GM12878 (cell line): ENCODE measurements at regions not wholly inside any gene's neighbourhood (a gene's known extent, or its start where the extent isn't known, plus 50 kb on each side); places are given as distances from the start of the nearest gene placed in this dataset.

ENCODE experiments used
- ATAC-seq: fragments of 200-7000 bp; cut with Tn5 transposase; 3 replicates; pipeline ENCODE4 v1.9.1; 2020; ENCODE audit warnings: mild to moderate bottlenecking, moderate library complexity
- BruUV-seq: library from RNA; stranded (reverse); fragments of 400-500 nt; replicated peaks from 2 replicates; lab custom pipeline; 2021; lab: Mats Ljungman, UMichigan
- CTCF ChIA-PET: fragments of 300-600 bp; sonication (Branson Sonifier 250); formaldehyde crosslinking; extraction: SDS; loops from one replicate; lab custom pipeline; 2021; ENCODE audit warnings: inconsistent platforms; lab: Yijun Ruan, JAX
- POLR2A ChIA-PET: fragments of 350-600 bp; formaldehyde crosslinking; extraction: SDS; loops from one replicate; lab custom pipeline; 2021; ENCODE audit warnings: inconsistent platforms; lab: Charles Lee
- RAD21 ChIA-PET: fragments of 300-600 bp; sonication (Branson Sonifier 250); formaldehyde crosslinking; loops from one replicate; lab custom pipeline; 2023; ENCODE audit warnings: antibody characterized with exemption; ENCODE audit not compliant: unreplicated experiment; lab: Charles Lee
- SMC1A ChIA-PET: fragments of 300-600 bp; sonication (Branson Sonifier 250); formaldehyde crosslinking; loops from one replicate; lab custom pipeline; 2023; ENCODE audit not compliant: unreplicated experiment, uncharacterized antibody; lab: Charles Lee
- DNase-seq: peaks from one replicate; pipeline ENCODE4 v3.0.0-alpha.2; 2011; ENCODE audit warnings: low read depth, low spot score
- FAIRE-seq: peaks from 3 replicates; lab custom pipeline; 2011; peaks lifted over from hg19 to GRCh38; lab: Jason Lieb, UNC
- H2AFZ ChIP-seq: 2 replicates; pipeline ENCODE4 v1.6.0; 2011; ENCODE audit warnings: low read depth, low read length, control low read depth; ENCODE audit not compliant: control insufficient read depth
- H3K27ac ChIP-seq: 2 replicates; pipeline ENCODE4 v1.5.1; 2011; ENCODE audit warnings: control low read depth; ENCODE audit not compliant: control insufficient read depth, insufficient read depth
- H3K27me3 ChIP-seq, 2 experiments: replicated peaks in 1 of 2; 2 replicates each; pipeline versions ENCODE4 v1.6.0 to v1.6.1; 2011; ENCODE audit warnings: low read length in 1 of 2; ENCODE audit not compliant: control insufficient read depth in 2 of 2, insufficient read depth in 2 of 2
- H3K36me3 ChIP-seq, 2 experiments: 2 replicates each; pipeline ENCODE4 v1.5.1; 2011; ENCODE audit warnings: low read length in 1 of 2; ENCODE audit not compliant: control insufficient read depth in 2 of 2, insufficient read depth in 2 of 2
- H3K4me1 ChIP-seq: 2 replicates; pipeline ENCODE4 v1.6.1; 2011; ENCODE audit warnings: mild to moderate bottlenecking, low read length, moderate library complexity, mixed read lengths; ENCODE audit not compliant: control insufficient read depth, insufficient read depth
- H3K4me2 ChIP-seq: 2 replicates; pipeline ENCODE4 v1.6.0; 2011; ENCODE audit warnings: control low read depth; ENCODE audit not compliant: control insufficient read depth, insufficient read depth
- H3K4me3 ChIP-seq: fragments of 200-600 bp; sonication (generic); 2 replicates; pipeline ENCODE4 v1.5.1; 2016
- H3K79me2 ChIP-seq: 2 replicates; pipeline ENCODE4 v1.6.0; 2011; ENCODE audit warnings: low read length; ENCODE audit not compliant: control insufficient read depth, insufficient read depth
- H3K9ac ChIP-seq: 2 replicates; pipeline ENCODE4 v1.8.0; 2011; ENCODE audit warnings: low read length, control low read depth, mixed read lengths; ENCODE audit not compliant: control insufficient read depth, insufficient read depth
- H3K9me3 ChIP-seq: replicated peaks from 3 replicates; pipeline ENCODE4 v1.5.1; 2011; ENCODE audit warnings: mild to moderate bottlenecking, low read length; ENCODE audit not compliant: control insufficient read depth, insufficient read depth
- H4K20me1 ChIP-seq: 2 replicates; pipeline ENCODE4 v1.6.0; 2011; ENCODE audit not compliant: control insufficient read depth, insufficient read depth
- CHD4 ChIP-seq: fragments of 200-600 bp; sonication (generic); IDR thresholded peaks from 2 replicates; pipeline ENCODE4 v1.6.1; 2016; ENCODE audit warnings: mild to moderate bottlenecking
- IRF4 ChIP-seq: IDR thresholded peaks from 2 replicates; pipeline ENCODE4 v1.6.1; 2011; ENCODE audit warnings: low read depth, low read length
- MTA2 ChIP-seq: fragments of 450-650 bp; IDR thresholded peaks from 2 replicates; pipeline ENCODE4 v1.6.1; 2016; ENCODE audit warnings: low read depth, mild to moderate bottlenecking, moderate library complexity
- MXI1 ChIP-seq: fragments of 150-350 bp; IDR thresholded peaks from 2 replicates; pipeline ENCODE4 v1.6.1; 2011; ENCODE audit warnings: low read depth, mild to moderate bottlenecking, inconsistent platforms, low read length, improper control_type of control experiment
- NFYA ChIP-seq: IDR thresholded peaks from 2 replicates; pipeline ENCODE4 v1.6.1; 2011; ENCODE audit warnings: low read depth, mild to moderate bottlenecking, low read length, improper control_type of control experiment, borderline replicate concordance
- NR2F1 ChIP-seq: fragments of 450-650 bp; conservative IDR thresholded peaks from 2 replicates; pipeline ENCODE4 v1.6.1; 2017; ENCODE audit warnings: mild to moderate bottlenecking
- RUNX3 ChIP-seq: IDR thresholded peaks from 2 replicates; pipeline ENCODE4 v1.6.1; 2012; ENCODE audit warnings: low read length, inconsistent platforms
- SMAD1 ChIP-seq: fragments of 450-650 bp; IDR thresholded peaks from 2 replicates; pipeline ENCODE4 v1.6.1; 2018; ENCODE audit warnings: mild to moderate bottlenecking, low read depth; ENCODE audit not compliant: partially characterized antibody
- SUPT20H ChIP-seq: IDR thresholded peaks from 2 replicates; pipeline ENCODE4 v1.6.1; 2011; ENCODE audit warnings: low read depth, mild to moderate bottlenecking, low read length, moderate library complexity, borderline replicate concordance; ENCODE audit not compliant: control insufficient read depth
- TCF12 ChIP-seq: IDR thresholded peaks from 2 replicates; pipeline ENCODE4 v1.6.1; 2011; ENCODE audit warnings: low read depth, mild to moderate bottlenecking, low read length
- YY1 ChIP-seq: IDR thresholded peaks from 2 replicates; pipeline ENCODE4 v1.6.1; 2011; ENCODE audit warnings: low read depth, mild to moderate bottlenecking, low read length
- WGBS: methylation state at CpG from one replicate; pipeline ENCODE4 v1.1.6; 2016; ENCODE audit warnings: low lambda C conversion rate; ENCODE audit not compliant: insufficient replicate concordance, insufficient coverage; ENCODE audit errors: missing lambda C conversion rate; 5-methylcytosine and 5-hydroxymethylcytosine counted together
- in situ Hi-C: fragments of 300-500 bp; cut with MboI; formaldehyde crosslinking; loops from 9 replicates; pipeline ENCODE4 v1.14.3; 2018; ENCODE audit warnings: mixed read lengths
- intact Hi-C: fragments of 100-400 bp; cut with micrococcal nuclease; formaldehyde crosslinking; loops from one replicate; pipeline ENCODE4 v1.14.2; 2022; ENCODE audit not compliant: unreplicated experiment
- TF ChIP-seq, protein P1 (sequence below): fragments of 450-650 bp; IDR thresholded peaks from 2 replicates; pipeline ENCODE4 v1.6.1; 2017; ENCODE audit warnings: mild to moderate bottlenecking, moderate library complexity
- TF ChIP-seq, protein P2 (sequence below), 3 experiments: IDR thresholded peaks in 2 of 3; conservative IDR thresholded peaks in 1 of 3; 2 replicates each; pipeline ENCODE4 v1.5.1; 2011; ENCODE audit warnings: low read depth in 3 of 3, low read length in 3 of 3, mild to moderate bottlenecking in 3 of 3, control low read depth in 2 of 3, moderate library complexity in 2 of 3, inconsistent platforms in 1 of 3, mixed read lengths in 1 of 3; ENCODE audit not compliant: control insufficient read depth in 2 of 3, insufficient read depth in 1 of 3; ENCODE audit errors: extremely low read depth in 1 of 3
- TF ChIP-seq, protein P3 (sequence below): fragments of 450-650 bp; IDR thresholded peaks from 2 replicates; pipeline ENCODE4 v1.6.1; 2017; ENCODE audit warnings: antibody characterized with exemption, mild to moderate bottlenecking, moderate library complexity

DNA sequence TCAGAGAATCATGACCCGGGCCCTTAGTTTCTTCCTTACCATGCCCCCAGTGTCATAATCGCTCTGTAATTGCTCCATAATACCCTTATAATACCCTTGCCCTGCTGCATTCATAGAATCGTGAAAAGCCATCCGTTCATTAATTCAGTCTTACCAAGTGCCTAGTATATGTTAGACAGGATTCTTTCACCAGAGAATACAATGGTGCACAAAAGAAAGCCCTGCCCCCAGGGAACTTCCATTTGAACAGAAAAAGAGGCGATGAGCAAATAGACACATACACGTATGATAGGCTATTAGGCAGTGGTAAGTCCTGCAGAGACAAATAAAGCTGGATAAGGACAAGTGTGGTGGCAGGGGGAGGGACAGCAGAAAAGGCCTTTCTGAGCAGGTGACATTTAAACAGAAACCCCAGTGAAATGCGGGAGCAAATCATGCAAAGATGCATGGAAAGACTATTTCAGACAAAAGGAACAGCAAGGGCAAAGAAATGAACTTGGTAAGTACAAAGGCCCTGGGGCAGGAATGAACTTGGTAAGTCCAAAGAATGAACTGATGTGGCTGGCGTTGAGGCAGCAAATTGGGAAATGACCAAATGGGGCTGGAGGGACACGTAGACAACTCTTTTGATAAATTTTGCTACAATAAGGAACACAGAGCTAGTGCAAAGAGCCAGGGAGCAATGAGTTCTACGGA is 74.6 kb upstream of the CREB3L1 start:
- no peak overlapping the region for H3K9ac ChIP-seq
- H3K4me1 ChIP-seq = no peaks in the 10 kb centered on the region
- no peaks in the 10 kb centered on the region for H3K79me2 ChIP-seq
- FAIRE-seq (no peak), ATAC-seq (no peak), DNase-seq (no peak)
- RAD21 ChIA-PET = no interaction called here
- no peak overlapping the region for H3K4me2 ChIP-seq
- no peak overlapping the region for H3K27ac ChIP-seq
- in situ Hi-C loops = no loop called here
- 41% methylated on average over 10 of the region's 10 CpGs for WGBS
- H3K4me3 ChIP-seq = no peak overlapping the region
- no peak overlapping the region for H2AFZ ChIP-seq
- H3K36me3 ChIP-seq = no peaks in the 10 kb centered on the region
- H3K9me3 ChIP-seq = no peaks in the 10 kb centered on the region
- BruUV-seq = no TSS peak
- no peak for TF ChIP-seq IRF4
- no peak for TF ChIP-seq SUPT20H
- no peak for TF ChIP-seq MXI1
- no peak for TF ChIP-seq MTA2
- TF ChIP-seq, protein P1, sequence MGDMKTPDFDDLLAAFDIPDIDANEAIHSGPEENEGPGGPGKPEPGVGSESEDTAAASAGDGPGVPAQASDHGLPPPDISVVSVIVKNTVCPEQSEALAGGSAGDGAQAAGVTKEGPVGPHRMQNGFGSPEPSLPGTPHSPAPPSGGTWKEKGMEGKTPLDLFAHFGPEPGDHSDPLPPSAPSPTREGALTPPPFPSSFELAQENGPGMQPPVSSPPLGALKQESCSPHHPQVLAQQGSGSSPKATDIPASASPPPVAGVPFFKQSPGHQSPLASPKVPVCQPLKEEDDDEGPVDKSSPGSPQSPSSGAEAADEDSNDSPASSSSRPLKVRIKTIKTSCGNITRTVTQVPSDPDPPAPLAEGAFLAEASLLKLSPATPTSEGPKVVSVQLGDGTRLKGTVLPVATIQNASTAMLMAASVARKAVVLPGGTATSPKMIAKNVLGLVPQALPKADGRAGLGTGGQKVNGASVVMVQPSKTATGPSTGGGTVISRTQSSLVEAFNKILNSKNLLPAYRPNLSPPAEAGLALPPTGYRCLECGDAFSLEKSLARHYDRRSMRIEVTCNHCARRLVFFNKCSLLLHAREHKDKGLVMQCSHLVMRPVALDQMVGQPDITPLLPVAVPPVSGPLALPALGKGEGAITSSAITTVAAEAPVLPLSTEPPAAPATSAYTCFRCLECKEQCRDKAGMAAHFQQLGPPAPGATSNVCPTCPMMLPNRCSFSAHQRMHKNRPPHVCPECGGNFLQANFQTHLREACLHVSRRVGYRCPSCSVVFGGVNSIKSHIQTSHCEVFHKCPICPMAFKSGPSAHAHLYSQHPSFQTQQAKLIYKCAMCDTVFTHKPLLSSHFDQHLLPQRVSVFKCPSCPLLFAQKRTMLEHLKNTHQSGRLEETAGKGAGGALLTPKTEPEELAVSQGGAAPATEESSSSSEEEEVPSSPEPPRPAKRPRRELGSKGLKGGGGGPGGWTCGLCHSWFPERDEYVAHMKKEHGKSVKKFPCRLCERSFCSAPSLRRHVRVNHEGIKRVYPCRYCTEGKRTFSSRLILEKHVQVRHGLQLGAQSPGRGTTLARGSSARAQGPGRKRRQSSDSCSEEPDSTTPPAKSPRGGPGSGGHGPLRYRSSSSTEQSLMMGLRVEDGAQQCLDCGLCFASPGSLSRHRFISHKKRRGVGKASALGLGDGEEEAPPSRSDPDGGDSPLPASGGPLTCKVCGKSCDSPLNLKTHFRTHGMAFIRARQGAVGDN = no peak
- no peak for TF ChIP-seq CHD4
- no peak for TF ChIP-seq YY1
- no peak for TF ChIP-seq TCF12
- TF ChIP-seq, protein P2, sequence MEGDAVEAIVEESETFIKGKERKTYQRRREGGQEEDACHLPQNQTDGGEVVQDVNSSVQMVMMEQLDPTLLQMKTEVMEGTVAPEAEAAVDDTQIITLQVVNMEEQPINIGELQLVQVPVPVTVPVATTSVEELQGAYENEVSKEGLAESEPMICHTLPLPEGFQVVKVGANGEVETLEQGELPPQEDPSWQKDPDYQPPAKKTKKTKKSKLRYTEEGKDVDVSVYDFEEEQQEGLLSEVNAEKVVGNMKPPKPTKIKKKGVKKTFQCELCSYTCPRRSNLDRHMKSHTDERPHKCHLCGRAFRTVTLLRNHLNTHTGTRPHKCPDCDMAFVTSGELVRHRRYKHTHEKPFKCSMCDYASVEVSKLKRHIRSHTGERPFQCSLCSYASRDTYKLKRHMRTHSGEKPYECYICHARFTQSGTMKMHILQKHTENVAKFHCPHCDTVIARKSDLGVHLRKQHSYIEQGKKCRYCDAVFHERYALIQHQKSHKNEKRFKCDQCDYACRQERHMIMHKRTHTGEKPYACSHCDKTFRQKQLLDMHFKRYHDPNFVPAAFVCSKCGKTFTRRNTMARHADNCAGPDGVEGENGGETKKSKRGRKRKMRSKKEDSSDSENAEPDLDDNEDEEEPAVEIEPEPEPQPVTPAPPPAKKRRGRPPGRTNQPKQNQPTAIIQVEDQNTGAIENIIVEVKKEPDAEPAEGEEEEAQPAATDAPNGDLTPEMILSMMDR (IDR thresholded peaks at IDR 0.05 in 2 of 3, conservative IDR thresholded peaks at IDR 0.05 in 1 of 3; ENCODE audit: control insufficient read depth in 2 of 3, extremely low read depth in 1 of 3, insufficient read depth in 1 of 3, low read depth in 3 of 3, low read length in 3 of 3) = no peak
- no peak for TF ChIP-seq RUNX3
- TF ChIP-seq SMAD1 = no peak
- no peak for TF ChIP-seq NFYA
- TF ChIP-seq NR2F1 = no peak
- TF ChIP-seq, protein P3, sequence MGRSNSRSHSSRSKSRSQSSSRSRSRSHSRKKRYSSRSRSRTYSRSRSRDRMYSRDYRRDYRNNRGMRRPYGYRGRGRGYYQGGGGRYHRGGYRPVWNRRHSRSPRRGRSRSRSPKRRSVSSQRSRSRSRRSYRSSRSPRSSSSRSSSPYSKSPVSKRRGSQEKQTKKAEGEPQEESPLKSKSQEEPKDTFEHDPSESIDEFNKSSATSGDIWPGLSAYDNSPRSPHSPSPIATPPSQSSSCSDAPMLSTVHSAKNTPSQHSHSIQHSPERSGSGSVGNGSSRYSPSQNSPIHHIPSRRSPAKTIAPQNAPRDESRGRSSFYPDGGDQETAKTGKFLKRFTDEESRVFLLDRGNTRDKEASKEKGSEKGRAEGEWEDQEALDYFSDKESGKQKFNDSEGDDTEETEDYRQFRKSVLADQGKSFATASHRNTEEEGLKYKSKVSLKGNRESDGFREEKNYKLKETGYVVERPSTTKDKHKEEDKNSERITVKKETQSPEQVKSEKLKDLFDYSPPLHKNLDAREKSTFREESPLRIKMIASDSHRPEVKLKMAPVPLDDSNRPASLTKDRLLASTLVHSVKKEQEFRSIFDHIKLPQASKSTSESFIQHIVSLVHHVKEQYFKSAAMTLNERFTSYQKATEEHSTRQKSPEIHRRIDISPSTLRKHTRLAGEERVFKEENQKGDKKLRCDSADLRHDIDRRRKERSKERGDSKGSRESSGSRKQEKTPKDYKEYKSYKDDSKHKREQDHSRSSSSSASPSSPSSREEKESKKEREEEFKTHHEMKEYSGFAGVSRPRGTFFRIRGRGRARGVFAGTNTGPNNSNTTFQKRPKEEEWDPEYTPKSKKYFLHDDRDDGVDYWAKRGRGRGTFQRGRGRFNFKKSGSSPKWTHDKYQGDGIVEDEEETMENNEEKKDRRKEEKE = no peak
- TF ChIP-seq, all 136 proteins: peak for 0
- intact Hi-C loops = no loop called here
- ChIA-PET CTCF (no interaction called here), POLR2A (no interaction called here), SMC1A (no interaction called here)
- peaks cover 2 to 3% of the 10 kb centered on the region in 2 experiments; a peak in 3 of 4 replicates for H3K27me3 ChIP-seq
- H4K20me1 ChIP-seq = no peaks in the 10 kb centered on the region
